ENCODE measurements at regions not wholly inside any gene's neighbourhood (a gene's known extent, or its start where the extent isn't known, plus 50 kb on each side); places are given as distances from the start of the nearest gene placed in this dataset.

DNA sequence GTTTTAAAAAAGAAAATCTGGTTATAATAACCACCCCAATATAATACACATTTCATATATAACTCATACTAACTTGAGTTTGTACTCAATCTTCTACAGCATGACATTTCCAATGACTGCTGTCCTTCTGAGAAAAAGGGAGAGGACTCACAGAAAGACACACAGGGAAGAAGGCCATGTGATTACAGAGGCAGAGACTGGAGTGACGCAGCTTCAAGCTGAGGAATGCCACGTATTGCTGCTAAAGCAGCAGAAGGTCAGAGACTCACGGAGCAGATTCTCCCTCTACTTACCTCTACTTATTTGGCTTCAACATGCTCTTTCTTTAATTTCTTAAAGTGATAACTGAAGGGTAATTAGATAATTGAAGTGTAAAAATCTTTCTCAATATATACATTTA, 753.5 kb upstream of the PKDCC start:
- no peak for TF ChIP-seq POLR2A (IDR thresholded peaks at IDR 0.05)
- TF ChIP-seq, protein P1, sequence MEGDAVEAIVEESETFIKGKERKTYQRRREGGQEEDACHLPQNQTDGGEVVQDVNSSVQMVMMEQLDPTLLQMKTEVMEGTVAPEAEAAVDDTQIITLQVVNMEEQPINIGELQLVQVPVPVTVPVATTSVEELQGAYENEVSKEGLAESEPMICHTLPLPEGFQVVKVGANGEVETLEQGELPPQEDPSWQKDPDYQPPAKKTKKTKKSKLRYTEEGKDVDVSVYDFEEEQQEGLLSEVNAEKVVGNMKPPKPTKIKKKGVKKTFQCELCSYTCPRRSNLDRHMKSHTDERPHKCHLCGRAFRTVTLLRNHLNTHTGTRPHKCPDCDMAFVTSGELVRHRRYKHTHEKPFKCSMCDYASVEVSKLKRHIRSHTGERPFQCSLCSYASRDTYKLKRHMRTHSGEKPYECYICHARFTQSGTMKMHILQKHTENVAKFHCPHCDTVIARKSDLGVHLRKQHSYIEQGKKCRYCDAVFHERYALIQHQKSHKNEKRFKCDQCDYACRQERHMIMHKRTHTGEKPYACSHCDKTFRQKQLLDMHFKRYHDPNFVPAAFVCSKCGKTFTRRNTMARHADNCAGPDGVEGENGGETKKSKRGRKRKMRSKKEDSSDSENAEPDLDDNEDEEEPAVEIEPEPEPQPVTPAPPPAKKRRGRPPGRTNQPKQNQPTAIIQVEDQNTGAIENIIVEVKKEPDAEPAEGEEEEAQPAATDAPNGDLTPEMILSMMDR (IDR thresholded peaks at IDR 0.05) = no peak
